Anterior cingulate cortex (tissue), 58 donors: ENCODE measurements at regions not wholly inside any gene's neighbourhood (a gene's known extent, or its start where the extent isn't known, plus 50 kb on each side); places are given as distances from the start of the nearest gene placed in this dataset.
"Not testable (repeated sequence)": the region's sequence is repeated elsewhere in the genome, so short reads cannot be mapped to it uniquely, and the experiment has no call there.

Experiments
- DNase-seq, 58 donors: peaks; one replicate each; lab custom pipeline; 2025; lab: John Stamatoyannopoulos, UW

- DNase-seq = no peak
Observed at GRCh38 chr3:186454881-186455703, 89.1 kb downstream of the CRYGS start.

- no peak for DNase-seq
Observed at GRCh38 chr3:186453531-186453930, 90.6 kb downstream of the CRYGS start.

GRCh38 chr3:186452517-186452916, 90.5 kb upstream of the DGKG start:
- DNase-seq = no peak

- no peak for DNase-seq
Observed at GRCh38 chr3:186451371-186451770, 89.3 kb upstream of the DGKG start.

GRCh38 chr3:186444974-186445373, 82.9 kb upstream of the DGKG start:
- DNase-seq = no peak

GRCh38 chr3:186444288-186444687, 82.3 kb upstream of the DGKG start:
- DNase-seq = no peak

GRCh38 chr3:186442979-186443378, 80.9 kb upstream of the DGKG start:
- DNase-seq = not testable (repeated sequence)

GRCh38 chr3:186442162-186442561, 80.1 kb upstream of the DGKG start:
- no peak for DNase-seq

- DNase-seq = no peak
Observed at GRCh38 chr3:186440891-186441290, 78.9 kb upstream of the DGKG start.

- DNase-seq = no peak
Observed at GRCh38 chr3:186439725-186440124, 77.7 kb upstream of the DGKG start.

GRCh38 chr3:186435332-186435731, 73.3 kb upstream of the DGKG start:
- not testable (repeated sequence) for DNase-seq

GRCh38 chr3:186432944-186433732, 71.1 kb upstream of the DGKG start:
- DNase-seq = no peak

- no peak for DNase-seq
Observed at GRCh38 chr3:186432189-186432588, 70.2 kb upstream of the DGKG start.

GRCh38 chr3:186427627-186428281, 65.7 kb upstream of the DGKG start:
- DNase-seq = peak in 12 of 58 donors; percentile 1 to 17 (median 10)

GRCh38 chr3:186425788-186426730, 64.0 kb upstream of the DGKG start:
- no peak for DNase-seq

- no peak for DNase-seq
Observed at GRCh38 chr3:186421946-186422345, 59.9 kb upstream of the DGKG start.

- DNase-seq = no peak
Observed at GRCh38 chr3:186418671-186419145, 56.7 kb upstream of the DGKG start.

GRCh38 chr3:186417791-186418190, 55.8 kb upstream of the DGKG start:
- no peak for DNase-seq

- no peak for DNase-seq
Observed at GRCh38 chr3:186414735-186415419, 52.8 kb upstream of the DGKG start.
